Esophagus squamous epithelium (tissue), 5 donors: ENCODE measurements at regions not wholly inside any gene's neighbourhood (a gene's known extent, or its start where the extent isn't known, plus 50 kb on each side); places are given as distances from the start of the nearest gene placed in this dataset.

Experiments used
- DNase-seq: peaks from one replicate; lab custom pipeline; 2025; lab: John Stamatoyannopoulos, UW
- H3K27ac ChIP-seq, 4 donors: fragments of 200-600 bp; sonication (generic); one replicate each; pipeline ENCODE4 v1.5.1; 2016 to 2019; ENCODE audit warnings: mild to moderate bottlenecking in 1 of 4
- H3K27me3 ChIP-seq, 4 donors: fragments of 200-600 bp; sonication (generic); 1 replicate in 3 of 4; 2 replicates in 1 of 4; pipeline versions ENCODE4 v1.5.1 to v1.6.0; 2017 to 2021; ENCODE audit warnings: antibody characterized with exemption in 1 of 4
- H3K36me3 ChIP-seq, 3 donors: fragments of 200-600 bp; sonication (generic); one replicate each; pipeline ENCODE4 v1.5.1; 2016 to 2019
- H3K4me1 ChIP-seq, 3 donors: fragments of 200-600 bp; sonication (generic); one replicate each; pipeline ENCODE4 v1.5.1; 2017 to 2019
- H3K4me3 ChIP-seq, 4 donors: fragments of 200-600 bp; sonication (generic); 1 replicate in 3 of 4; 2 replicates in 1 of 4; pipeline ENCODE4 v1.5.1; 2016 to 2019; ENCODE audit warnings: mild to moderate bottlenecking in 2 of 4, moderate library complexity in 1 of 4
- H3K9me3 ChIP-seq, 3 donors: fragments of 200-600 bp; sonication (generic); one replicate each; pipeline ENCODE4 v1.5.1; 2016 to 2019
- POLR2A ChIP-seq, 4 donors: fragments of 450-650 bp; IDR thresholded peaks; one replicate each; pipeline ENCODE4 v1.6.1; 2017; ENCODE audit warnings: antibody characterized with exemption in 4 of 4, mild to moderate bottlenecking in 4 of 4, moderate library complexity in 3 of 4
- WGBS, 2 donors: methylation state at CpG; one replicate each; pipeline ENCODE4 v1.1.5; 2018; 5-methylcytosine and 5-hydroxymethylcytosine counted together
- intact Hi-C: fragments of 100-400 bp; cut with DNase I; formaldehyde crosslinking; loops from one replicate; pipeline ENCODE4 v1.15.0; 2022
- TF ChIP-seq, protein P1 (sequence below), 6 experiments: fragments of 450-650 bp in 4 of 6; fragments of 200-600 bp in 2 of 6; sonication (generic) in 2 of 6; IDR thresholded peaks; one replicate each; pipeline ENCODE4 v1.5.1; 2016 to 2019; ENCODE audit warnings: antibody characterized with exemption in 6 of 6, mild to moderate bottlenecking in 4 of 6, moderate library complexity in 4 of 6
- donor health status: DM: yes; HTN: yes; CAD: no.

- Histone ChIP-seq H3K27ac (no peak overlapping the region), H3K27me3 (peaks cover 0 to 28% (median 0%) of the 10 kb centered on the region in 4 donors), H3K9me3 (no peaks in the 10 kb centered on the region), H3K4me3 (no peak overlapping the region), H3K36me3 (no peaks in the 10 kb centered on the region), H3K4me1 (no peaks in the 10 kb centered on the region)
- intact Hi-C loops: no loop called here
- 90 to 95% methylated on average over 3 to 5 of the region's 5 CpGs for WGBS, 2 donors
- DNase-seq: no peak
- TF ChIP-seq POLR2A (IDR thresholded peaks at IDR 0.05): no peak
- TF ChIP-seq, protein P1, sequence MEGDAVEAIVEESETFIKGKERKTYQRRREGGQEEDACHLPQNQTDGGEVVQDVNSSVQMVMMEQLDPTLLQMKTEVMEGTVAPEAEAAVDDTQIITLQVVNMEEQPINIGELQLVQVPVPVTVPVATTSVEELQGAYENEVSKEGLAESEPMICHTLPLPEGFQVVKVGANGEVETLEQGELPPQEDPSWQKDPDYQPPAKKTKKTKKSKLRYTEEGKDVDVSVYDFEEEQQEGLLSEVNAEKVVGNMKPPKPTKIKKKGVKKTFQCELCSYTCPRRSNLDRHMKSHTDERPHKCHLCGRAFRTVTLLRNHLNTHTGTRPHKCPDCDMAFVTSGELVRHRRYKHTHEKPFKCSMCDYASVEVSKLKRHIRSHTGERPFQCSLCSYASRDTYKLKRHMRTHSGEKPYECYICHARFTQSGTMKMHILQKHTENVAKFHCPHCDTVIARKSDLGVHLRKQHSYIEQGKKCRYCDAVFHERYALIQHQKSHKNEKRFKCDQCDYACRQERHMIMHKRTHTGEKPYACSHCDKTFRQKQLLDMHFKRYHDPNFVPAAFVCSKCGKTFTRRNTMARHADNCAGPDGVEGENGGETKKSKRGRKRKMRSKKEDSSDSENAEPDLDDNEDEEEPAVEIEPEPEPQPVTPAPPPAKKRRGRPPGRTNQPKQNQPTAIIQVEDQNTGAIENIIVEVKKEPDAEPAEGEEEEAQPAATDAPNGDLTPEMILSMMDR (IDR thresholded peaks at IDR 0.05): no peak
These were observed 77.4 kb upstream of the SPATA31E1 start for GRCh38 chr9:87805259-87805658.

DNA sequence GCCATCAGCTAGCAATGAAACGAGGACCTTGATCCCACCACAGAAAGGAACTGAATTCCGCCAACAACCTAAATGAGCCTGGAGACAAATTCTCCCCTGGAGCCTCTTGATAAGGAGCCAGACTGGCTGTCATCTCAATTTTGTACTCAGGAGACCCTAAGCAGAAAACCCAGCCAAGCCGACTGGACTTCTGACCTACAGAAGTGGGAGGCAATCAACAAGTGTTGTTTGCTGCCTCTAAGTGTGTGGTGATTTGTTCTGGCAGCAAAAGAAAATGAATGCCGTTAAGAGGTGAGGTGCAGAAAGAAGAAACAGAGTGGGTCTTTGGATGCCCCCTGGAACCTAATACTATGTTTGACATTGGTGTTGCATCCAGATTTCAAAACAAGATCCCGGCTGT is 72.7 kb upstream of the SPATA31E1 start:
- WGBS, 2 donors: 84 to 85% methylated on average over 5 of the region's 5 CpGs
- Histone ChIP-seq H3K4me3 (no peak overlapping the region), H3K9me3 (no peaks in the 10 kb centered on the region), H3K27ac (no peak overlapping the region), H3K36me3 (no peaks in the 10 kb centered on the region), H3K27me3 (peaks cover 0 to 25% (median 0%) of the 10 kb centered on the region in 4 donors), H3K4me1 (no peaks in the 10 kb centered on the region)
- TF ChIP-seq, protein P1 (IDR thresholded peaks at IDR 0.05): no peak
- no peak for TF ChIP-seq POLR2A (IDR thresholded peaks at IDR 0.05)
- no peak for DNase-seq
- intact Hi-C loops: no loop called here

DNA sequence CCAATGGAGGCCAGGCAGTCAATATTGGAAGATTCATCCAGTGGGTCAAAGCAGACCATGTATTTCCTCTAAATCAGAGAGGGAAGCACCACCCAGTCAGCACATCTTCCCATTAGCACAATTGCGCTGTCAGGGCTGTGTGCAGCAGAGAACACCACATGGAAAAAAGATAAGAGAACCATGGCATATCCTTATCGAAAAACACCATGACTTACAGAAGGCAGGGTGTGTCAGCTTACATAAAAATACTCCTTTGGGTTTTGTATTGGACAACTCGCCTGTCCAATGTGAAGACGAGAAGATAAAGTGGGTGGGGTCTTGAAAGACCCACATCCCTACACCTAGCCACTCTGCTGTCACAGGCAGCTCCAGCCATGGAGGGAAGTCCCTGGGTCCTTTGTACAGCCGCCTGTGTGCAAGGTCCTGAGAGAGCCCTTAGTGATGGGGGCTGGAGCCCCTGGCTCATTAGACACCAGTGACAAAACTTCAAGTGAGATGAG is 71.9 kb upstream of the SPATA31E1 start:
- WGBS, 2 donors: 75 to 87% methylated on average over 5 of the region's 5 CpGs
- H3K27me3 ChIP-seq: peaks cover 0 to 20% (median 0%) of the 10 kb centered on the region in 4 donors
- no peak overlapping the region for H3K4me3 ChIP-seq
- H3K9me3 ChIP-seq: no peaks in the 10 kb centered on the region
- no peak overlapping the region for H3K27ac ChIP-seq
- H3K36me3 ChIP-seq: no peaks in the 10 kb centered on the region
- intact Hi-C loops: no loop called here
- H3K4me1 ChIP-seq: no peaks in the 10 kb centered on the region
- TF ChIP-seq, protein P1 (IDR thresholded peaks at IDR 0.05): no peak
- TF ChIP-seq POLR2A (IDR thresholded peaks at IDR 0.05): no peak
- DNase-seq: no peak

GRCh38 chr9:87812375-87813118 is 70.1 kb upstream of the SPATA31E1 start:
- intact Hi-C loops: no loop called here
- DNase-seq: no peak
- TF ChIP-seq, protein P1 (IDR thresholded peaks at IDR 0.05): peak; percentile 37 to 93 (median 68)
- no peak for TF ChIP-seq POLR2A (IDR thresholded peaks at IDR 0.05)
- no peak overlapping the region for H3K4me3 ChIP-seq
- 36 to 39% methylated on average over 13 of the region's 13 CpGs for WGBS, 2 donors
- no peaks in the 10 kb centered on the region for H3K4me1 ChIP-seq
- peaks cover 0 to 10% (median 0%) of the 10 kb centered on the region in 4 donors for H3K27me3 ChIP-seq
- H3K27ac ChIP-seq: no peak overlapping the region
- H3K9me3 ChIP-seq: no peaks in the 10 kb centered on the region
- no peaks in the 10 kb centered on the region for H3K36me3 ChIP-seq

- 59 to 71% methylated on average over 5 to 6 of the region's 7 CpGs for WGBS, 2 donors
- Histone ChIP-seq H3K9me3 (no peaks in the 10 kb centered on the region), H3K4me3 (no peak overlapping the region), H3K4me1 (no peaks in the 10 kb centered on the region), H3K36me3 (no peaks in the 10 kb centered on the region), H3K27me3 (peaks cover 0 to 10% (median 0%) of the 10 kb centered on the region in 4 donors), H3K27ac (no peak overlapping the region)
- TF ChIP-seq POLR2A (IDR thresholded peaks at IDR 0.05): no peak
- TF ChIP-seq, protein P1 (IDR thresholded peaks at IDR 0.05): no peak
- intact Hi-C loops: no loop called here
- no peak for DNase-seq
These were observed 69.6 kb upstream of the SPATA31E1 start for GRCh38 chr9:87813119-87813463.
